NCI-H2227 (cell line): ENCODE measurements at regions not wholly inside any gene's neighbourhood (a gene's known extent, or its start where the extent isn't known, plus 50 kb on each side); places are given as distances from the start of the nearest gene placed in this dataset.
A peak's percentile ranks its signal among the peaks of the same experiment; 100 is the strongest.

Experiments
- DNase-seq: peaks from one replicate; lab custom pipeline; 2025; ENCODE audit not compliant: unreplicated experiment; lab: John Stamatoyannopoulos, UW

- no peak for DNase-seq
Measured at GRCh38 chr15:46207341-46207740, 572.5 kb downstream of the SQOR start.

GRCh38 chr15:46213551-46213950 is 578.7 kb downstream of the SQOR start:
- no peak for DNase-seq

GRCh38 chr15:46222826-46223225 is 588.0 kb downstream of the SQOR start:
- DNase-seq, result no peak

DNA sequence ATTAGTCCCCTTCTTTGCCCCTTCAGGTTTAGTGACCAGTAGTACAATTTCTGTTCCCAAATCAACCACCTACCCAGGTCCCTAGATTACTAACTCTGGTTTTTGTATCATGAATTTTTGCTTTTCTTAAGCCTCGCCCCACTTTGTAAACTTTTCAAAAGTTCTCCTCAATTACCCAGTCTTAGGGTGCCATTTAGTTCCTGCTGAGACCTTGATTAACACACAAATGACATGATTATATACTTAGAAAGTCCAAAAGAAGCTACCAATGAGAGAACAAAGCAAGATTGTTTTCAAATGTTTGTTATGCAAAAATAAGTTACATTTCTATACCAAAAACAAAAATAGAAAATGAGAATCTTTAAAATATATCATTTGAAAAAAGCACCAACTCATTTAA is 594.4 kb downstream of the SQOR start:
- no peak for DNase-seq

DNA sequence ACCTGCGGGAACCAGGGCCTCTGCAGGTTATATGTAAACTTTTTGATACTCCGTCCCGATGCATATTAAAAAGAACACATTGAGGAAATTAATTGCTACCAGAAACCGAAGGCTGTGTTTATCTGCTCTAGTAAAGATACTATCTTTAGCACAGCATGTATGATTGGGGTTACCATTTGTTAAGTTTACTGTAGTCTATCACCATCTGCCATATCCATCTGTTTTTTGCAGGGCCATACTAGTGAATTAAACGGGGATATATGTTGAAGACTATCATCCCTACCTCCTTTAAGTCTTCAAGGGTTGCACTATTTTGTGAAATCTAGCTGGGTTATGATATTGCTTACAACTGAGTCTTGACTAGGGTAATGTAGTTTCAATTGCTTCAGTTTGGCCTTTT is 597.0 kb downstream of the SQOR start:
- no peak for DNase-seq

DNA sequence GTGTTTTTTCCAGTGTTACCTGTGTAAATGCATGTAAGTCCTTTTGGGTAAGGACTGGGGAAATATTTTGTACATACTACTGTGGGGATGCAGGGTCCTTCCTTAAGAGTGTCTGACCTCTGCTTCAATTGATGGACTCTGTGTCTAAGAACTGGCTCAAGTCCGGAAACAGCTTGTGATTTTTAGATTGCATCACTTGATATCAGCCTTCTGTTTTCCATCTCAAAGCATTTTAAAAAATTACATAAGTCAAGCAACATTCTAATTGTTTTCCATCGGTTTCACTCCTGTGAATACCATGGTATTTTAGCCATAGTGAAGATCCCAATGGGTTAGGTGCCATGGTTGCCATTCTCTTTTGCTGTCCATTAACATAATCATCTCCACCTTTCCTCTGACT is 597.6 kb downstream of the SQOR start:
- no peak for DNase-seq

GRCh38 chr15:46242935-46243334 is 608.1 kb downstream of the SQOR start:
- no peak for DNase-seq

- no peak for DNase-seq
Measured at GRCh38 chr15:46251903-46252302, 617.1 kb downstream of the SQOR start.

GRCh38 chr15:46258056-46258455 is 623.2 kb downstream of the SQOR start:
- DNase-seq, result no peak

DNA sequence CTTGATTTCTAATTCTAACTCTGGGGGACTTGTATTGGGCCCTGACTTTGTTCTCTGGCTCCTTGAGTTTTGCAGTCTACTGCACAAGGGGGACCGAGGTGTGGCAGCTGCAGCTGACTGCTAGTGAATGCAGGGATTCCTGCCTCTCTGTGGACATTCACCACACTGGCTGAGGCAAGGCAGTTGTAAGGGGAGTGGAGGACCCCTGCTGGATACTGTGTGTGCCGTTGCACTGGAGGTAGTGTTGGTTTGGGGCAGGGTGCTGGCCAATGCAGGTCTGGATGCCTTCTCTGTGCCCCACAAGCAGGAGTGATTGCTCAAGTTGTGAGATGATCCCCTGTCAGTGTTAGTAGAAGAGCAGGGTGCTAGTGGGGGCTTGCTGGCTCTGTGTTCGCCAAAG is 626.1 kb downstream of the SQOR start:
- no peak for DNase-seq

- DNase-seq, result no peak
Measured at GRCh38 chr15:46265664-46266347, 631.0 kb downstream of the SQOR start.

DNA sequence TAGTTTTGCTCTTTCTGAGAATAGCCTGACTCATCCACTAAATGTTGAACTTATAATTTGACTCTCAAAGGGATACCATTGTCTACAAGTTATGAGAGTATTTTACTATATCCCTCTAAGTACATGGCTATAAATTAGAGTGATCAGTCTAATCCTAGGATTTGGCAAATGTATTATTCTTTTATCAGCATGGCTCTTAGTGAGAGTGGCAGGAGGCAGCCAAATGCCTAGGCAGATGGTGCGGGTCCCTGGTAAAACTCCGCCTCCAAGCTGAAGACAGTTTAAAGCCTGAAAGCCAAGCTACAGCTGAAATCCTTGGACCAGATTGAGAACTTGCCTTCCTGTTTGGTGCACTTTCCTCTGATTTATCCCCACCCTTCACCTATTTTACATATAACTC is 631.8 kb downstream of the SQOR start:
- DNase-seq, result no peak

DNA sequence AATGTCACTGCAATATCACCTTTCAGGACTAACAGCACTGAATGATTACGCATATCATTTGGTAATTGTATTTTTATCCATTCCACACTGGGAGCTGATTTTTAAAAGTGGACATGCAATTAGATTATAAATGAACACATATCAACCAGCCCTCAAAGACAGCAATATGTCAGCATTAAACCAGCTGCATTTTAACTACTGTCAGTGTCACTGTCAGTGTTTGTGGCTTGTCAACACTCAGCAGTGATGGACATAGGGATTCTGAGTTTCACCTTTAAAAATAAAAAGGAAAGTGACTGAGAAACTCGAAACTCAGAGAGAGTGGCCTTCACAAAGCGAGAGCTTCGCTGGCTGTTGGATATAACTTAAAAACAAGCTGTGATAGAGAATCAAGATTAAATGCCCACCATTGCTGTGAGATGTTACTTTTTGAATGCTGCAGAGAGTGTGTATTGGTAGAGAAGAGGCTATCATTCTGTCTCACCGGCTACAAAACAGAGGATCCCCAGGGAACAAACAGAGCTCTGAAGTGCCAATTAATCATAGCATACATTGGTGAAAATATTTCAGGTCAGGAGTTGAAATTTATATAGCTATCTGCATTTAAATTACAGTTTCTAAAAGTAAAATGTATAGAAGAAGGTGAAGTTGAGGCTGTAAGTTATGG is 635.8 kb downstream of the SQOR start:
- no peak for DNase-seq

GRCh38 chr15:46275701-46276100 is 640.9 kb downstream of the SQOR start:
- DNase-seq, result no peak

- no peak for DNase-seq
Measured at GRCh38 chr15:46277451-46277850, 642.6 kb downstream of the SQOR start.

DNA sequence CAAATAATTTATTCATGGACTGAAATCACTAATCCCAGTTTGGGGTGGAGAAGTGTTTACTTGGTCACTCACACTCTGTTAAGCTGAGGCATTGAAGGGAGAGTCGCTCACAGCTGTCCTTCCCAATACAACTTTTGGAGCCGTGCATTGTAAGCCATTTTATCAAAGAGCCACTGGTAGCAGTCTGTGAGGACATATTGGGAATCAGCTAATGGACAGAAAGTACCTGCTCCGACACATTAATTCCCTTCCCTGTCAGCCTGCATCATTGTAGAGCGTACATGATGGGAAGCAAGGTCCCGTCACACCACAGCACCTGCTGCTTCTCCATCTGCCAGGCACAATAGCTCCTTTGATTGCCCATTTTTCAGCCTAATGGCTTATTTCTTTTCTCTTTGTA is 643.2 kb downstream of the SQOR start:
- no peak for DNase-seq

- peak; percentile 1 for DNase-seq
Measured at GRCh38 chr15:46278486-46279090, 643.8 kb downstream of the SQOR start.

DNA sequence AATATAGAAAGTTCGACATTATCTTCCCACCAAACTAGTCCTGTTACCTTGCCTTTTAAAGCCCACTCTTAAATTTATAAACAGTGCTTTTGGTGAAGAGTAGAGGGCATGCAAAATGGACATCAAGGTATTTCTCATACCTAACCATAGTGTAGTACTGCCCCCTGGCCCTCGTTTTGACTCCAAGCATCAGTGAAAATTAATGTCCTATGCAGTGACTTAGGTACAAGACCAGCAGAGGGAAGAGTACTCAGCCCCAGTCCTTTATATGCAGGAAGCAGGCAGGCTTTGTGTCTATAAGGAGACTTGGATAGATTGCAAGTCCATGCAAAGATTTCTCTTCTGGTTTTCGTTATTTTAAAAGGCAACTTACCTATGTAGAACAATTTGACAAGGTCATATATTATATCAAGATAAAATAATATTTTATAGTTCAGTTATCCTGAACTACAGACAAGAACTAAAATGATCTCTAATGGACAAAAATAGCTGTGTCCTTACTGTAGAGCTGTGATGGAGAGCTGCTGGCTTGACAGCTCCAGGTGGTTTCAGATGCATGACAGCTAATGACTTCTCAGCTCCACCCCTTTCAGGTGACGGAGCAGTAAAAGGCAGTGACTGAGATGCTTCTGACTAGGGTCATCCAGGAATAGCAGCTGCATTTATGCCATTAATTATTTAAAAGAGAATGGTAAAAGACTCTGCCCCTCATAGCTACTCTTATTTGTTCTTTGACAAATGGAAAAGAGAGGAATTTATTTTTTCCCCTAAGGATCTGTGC is 646.1 kb downstream of the SQOR start:
- no peak for DNase-seq

GRCh38 chr15:46293550-46293949 is 658.7 kb downstream of the SQOR start:
- DNase-seq, result no peak

DNA sequence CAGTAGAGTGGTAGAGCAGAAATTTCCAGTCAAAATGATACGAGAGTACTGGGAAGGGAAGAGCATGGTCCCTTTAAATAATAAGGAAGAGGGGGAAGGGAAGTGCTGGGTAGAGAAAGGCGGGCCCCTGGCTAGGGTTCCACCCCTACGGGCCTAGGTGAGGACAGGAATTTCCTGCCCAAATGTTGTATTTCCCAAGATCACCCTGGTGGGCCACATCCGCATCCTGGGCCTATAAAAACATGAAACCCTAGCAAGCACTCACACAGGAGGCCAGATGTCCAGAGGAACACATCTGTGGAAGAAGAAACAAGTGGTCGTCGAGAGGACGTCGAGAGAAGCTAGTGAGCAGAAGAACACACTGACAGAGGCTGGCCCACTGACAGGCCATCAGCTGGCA is 661.2 kb downstream of the SQOR start:
- DNase-seq, result no peak

DNA sequence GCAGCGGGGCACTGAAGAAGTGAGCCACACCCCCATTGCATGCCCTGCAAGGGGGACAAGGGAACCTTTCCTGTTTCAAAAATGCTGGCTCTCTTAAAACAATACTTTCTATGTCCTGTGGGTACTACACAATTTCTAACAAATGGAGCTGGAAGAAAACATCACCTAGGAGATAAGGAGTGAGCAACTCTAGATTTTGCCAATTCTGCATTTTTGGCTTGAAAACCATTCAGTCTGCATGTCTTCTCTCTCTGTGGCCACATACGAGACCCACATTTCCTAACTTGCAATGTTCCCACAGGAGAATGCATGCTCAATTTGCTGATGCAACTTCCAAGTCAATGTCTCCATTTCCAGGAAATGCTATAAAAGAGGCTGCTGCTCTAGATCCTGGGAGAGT is 662.0 kb downstream of the SQOR start:
- no peak for DNase-seq

DNA sequence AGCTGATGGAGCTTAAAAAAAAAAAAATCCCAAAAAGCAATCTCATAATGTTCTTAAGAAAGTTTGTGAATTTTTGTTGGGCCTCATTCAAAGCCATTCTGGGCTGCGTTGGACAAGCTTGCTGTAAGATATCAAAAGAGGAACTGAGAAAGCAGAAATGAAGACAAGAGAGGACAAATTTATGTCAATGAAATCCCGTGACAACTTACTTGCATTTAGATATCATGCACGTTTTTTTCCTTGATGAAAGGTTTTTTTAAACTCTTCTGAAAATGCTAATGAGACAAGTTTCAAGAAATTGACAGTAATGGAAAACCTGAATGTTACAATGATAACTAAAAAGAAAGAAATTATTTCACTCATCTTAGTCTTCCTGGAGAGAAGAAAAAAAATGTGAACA is 662.9 kb downstream of the SQOR start:
- no peak for DNase-seq
